ENCODE measurements at regions not wholly inside any gene's neighbourhood (a gene's known extent, or its start where the extent isn't known, plus 50 kb on each side); places are given as distances from the start of the nearest gene placed in this dataset.

DNA sequence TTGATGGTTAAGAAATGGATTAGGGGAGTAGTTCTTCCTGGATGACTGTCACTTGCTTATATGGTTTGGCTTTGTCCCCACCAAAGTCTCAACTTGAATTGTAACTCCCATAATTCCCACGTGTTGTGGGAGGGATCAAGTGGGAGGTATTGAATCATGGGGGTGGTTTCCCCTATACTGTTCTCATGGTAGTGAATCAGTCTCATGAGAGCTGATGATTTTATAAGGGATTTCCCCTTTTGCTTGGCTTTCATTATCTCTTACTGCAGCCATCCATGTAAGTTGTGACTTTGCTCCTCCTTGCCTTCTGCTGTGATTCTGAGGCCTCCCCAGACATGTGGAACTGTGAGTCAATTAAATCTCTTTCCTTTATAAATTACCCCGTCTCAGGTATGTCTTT, 1621.1 kb downstream of the MRPL39 start:
- TF ChIP-seq, protein P1, sequence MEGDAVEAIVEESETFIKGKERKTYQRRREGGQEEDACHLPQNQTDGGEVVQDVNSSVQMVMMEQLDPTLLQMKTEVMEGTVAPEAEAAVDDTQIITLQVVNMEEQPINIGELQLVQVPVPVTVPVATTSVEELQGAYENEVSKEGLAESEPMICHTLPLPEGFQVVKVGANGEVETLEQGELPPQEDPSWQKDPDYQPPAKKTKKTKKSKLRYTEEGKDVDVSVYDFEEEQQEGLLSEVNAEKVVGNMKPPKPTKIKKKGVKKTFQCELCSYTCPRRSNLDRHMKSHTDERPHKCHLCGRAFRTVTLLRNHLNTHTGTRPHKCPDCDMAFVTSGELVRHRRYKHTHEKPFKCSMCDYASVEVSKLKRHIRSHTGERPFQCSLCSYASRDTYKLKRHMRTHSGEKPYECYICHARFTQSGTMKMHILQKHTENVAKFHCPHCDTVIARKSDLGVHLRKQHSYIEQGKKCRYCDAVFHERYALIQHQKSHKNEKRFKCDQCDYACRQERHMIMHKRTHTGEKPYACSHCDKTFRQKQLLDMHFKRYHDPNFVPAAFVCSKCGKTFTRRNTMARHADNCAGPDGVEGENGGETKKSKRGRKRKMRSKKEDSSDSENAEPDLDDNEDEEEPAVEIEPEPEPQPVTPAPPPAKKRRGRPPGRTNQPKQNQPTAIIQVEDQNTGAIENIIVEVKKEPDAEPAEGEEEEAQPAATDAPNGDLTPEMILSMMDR (conservative IDR thresholded peaks at IDR 0.05; ENCODE audit: low read depth in 2 of 2) = no peak
- TF ChIP-seq, protein P2, sequence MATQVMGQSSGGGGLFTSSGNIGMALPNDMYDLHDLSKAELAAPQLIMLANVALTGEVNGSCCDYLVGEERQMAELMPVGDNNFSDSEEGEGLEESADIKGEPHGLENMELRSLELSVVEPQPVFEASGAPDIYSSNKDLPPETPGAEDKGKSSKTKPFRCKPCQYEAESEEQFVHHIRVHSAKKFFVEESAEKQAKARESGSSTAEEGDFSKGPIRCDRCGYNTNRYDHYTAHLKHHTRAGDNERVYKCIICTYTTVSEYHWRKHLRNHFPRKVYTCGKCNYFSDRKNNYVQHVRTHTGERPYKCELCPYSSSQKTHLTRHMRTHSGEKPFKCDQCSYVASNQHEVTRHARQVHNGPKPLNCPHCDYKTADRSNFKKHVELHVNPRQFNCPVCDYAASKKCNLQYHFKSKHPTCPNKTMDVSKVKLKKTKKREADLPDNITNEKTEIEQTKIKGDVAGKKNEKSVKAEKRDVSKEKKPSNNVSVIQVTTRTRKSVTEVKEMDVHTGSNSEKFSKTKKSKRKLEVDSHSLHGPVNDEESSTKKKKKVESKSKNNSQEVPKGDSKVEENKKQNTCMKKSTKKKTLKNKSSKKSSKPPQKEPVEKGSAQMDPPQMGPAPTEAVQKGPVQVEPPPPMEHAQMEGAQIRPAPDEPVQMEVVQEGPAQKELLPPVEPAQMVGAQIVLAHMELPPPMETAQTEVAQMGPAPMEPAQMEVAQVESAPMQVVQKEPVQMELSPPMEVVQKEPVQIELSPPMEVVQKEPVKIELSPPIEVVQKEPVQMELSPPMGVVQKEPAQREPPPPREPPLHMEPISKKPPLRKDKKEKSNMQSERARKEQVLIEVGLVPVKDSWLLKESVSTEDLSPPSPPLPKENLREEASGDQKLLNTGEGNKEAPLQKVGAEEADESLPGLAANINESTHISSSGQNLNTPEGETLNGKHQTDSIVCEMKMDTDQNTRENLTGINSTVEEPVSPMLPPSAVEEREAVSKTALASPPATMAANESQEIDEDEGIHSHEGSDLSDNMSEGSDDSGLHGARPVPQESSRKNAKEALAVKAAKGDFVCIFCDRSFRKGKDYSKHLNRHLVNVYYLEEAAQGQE (IDR thresholded peaks at IDR 0.05; ENCODE audit: unreplicated experiment) = no peak
- no peak for TF ChIP-seq POLR2AphosphoS5 (IDR thresholded peaks at IDR 0.05; ENCODE audit: low read depth)
- no peak for TF ChIP-seq EZH2 (IDR thresholded peaks at IDR 0.05; ENCODE audit: low read depth, unreplicated experiment)

All from GM23338 (cell line).